Smooth muscle cell (in vitro differentiated cells): ENCODE measurements at regions not wholly inside any gene's neighbourhood (a gene's known extent, or its start where the extent isn't known, plus 50 kb on each side); places are given as distances from the start of the nearest gene placed in this dataset.

Experiments used
- DNase-seq: peaks from one replicate; lab custom pipeline; 2025; ENCODE audit not compliant: unreplicated experiment; lab: John Stamatoyannopoulos, UW
- H2AFZ ChIP-seq: fragments of 200-600 bp; sonication (generic); 2 replicates; pipeline ENCODE4 v1.6.0; 2016; ENCODE audit warnings: antibody characterized with exemption, low read depth, mild to moderate bottlenecking
- H3F3A ChIP-seq: fragments of 200-600 bp; sonication (generic); 2 replicates; pipeline ENCODE4 v1.6.0; 2017; ENCODE audit warnings: antibody characterized with exemption, low read depth
- H3K27ac ChIP-seq: fragments of 200-600 bp; sonication (generic); 2 replicates; pipeline ENCODE4 v1.5.1; 2016; ENCODE audit warnings: low read depth, mild to moderate bottlenecking
- H3K27me3 ChIP-seq: fragments of 200-600 bp; sonication (generic); 2 replicates; pipeline ENCODE4 v1.6.1; 2016; ENCODE audit warnings: low read depth, mild to moderate bottlenecking
- H3K36me3 ChIP-seq: fragments of 200-600 bp; sonication (generic); 2 replicates; pipeline ENCODE4 v1.5.1; 2016; ENCODE audit warnings: low read depth
- H3K4me1 ChIP-seq: fragments of 200-600 bp; sonication (generic); 2 replicates; pipeline ENCODE4 v1.5.1; 2016; ENCODE audit warnings: low read depth
- H3K4me2 ChIP-seq: fragments of 200-600 bp; sonication (generic); 2 replicates; pipeline ENCODE4 v1.6.0; 2016; ENCODE audit warnings: mild to moderate bottlenecking
- H3K4me3 ChIP-seq: fragments of 200-600 bp; sonication (generic); 2 replicates; pipeline ENCODE4 v1.5.1; 2016; ENCODE audit warnings: mild to moderate bottlenecking
- H3K79me2 ChIP-seq: fragments of 200-600 bp; sonication (generic); 2 replicates; pipeline ENCODE4 v1.6.0; 2016; ENCODE audit warnings: low read depth, mild to moderate bottlenecking
- H3K9ac ChIP-seq: fragments of 200-600 bp; sonication (generic); 2 replicates; pipeline ENCODE4 v1.6.0; 2016; ENCODE audit warnings: low read depth
- H3K9me3 ChIP-seq: fragments of 200-600 bp; sonication (generic); replicated peaks from 2 replicates; pipeline ENCODE4 v1.5.1; 2016; ENCODE audit warnings: low read depth
- H4K20me1 ChIP-seq: fragments of 200-600 bp; sonication (generic); 2 replicates; pipeline ENCODE4 v1.6.0; 2016; ENCODE audit warnings: low read depth
- WGBS: methylation state at CpG from one replicate; pipeline ENCODE4 v1.1.7; 2016; ENCODE audit warnings: low lambda C conversion rate; 5-methylcytosine and 5-hydroxymethylcytosine counted together
- TF ChIP-seq, protein P1 (sequence below): fragments of 200-600 bp; sonication (generic); IDR thresholded peaks from 2 replicates; pipeline ENCODE4 v1.5.1; 2017; ENCODE audit warnings: borderline replicate concordance, mild to moderate bottlenecking, antibody characterized with exemption; ENCODE audit not compliant: insufficient read depth, poor library complexity, severe bottlenecking

DNA sequence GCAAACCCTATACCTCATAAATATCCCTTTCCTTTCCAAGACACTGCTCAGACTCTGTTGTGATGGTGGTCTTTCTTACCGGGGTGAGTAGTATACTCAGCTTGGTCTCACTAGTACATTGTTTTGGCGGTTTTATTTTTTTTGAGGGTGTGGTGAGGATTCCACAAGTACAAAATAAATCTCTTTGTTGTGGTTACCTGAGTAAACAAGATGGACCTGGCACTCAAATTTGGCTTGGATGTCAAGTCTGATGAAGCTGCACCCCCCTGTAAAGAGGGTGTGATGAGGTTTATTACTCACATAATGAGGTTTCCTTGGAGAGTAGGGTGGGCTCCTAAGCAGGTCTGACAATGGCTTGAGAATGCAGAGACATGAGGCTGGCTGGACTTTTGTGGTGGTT lies 68.2 kb upstream of the KCNJ6 start:
- Histone ChIP-seq H2AFZ (no peak overlapping the region), H4K20me1 (no peaks in the 10 kb centered on the region), H3K4me3 (no peak overlapping the region), H3K9me3 (no peaks in the 10 kb centered on the region), H3K4me1 (no peaks in the 10 kb centered on the region), H3K27me3 (no peaks in the 10 kb centered on the region), H3F3A (no peaks in the 10 kb centered on the region), H3K27ac (no peak overlapping the region), H3K4me2 (no peak overlapping the region), H3K9ac (no peak overlapping the region), H3K36me3 (no peaks in the 10 kb centered on the region), H3K79me2 (no peaks in the 10 kb centered on the region)
- TF ChIP-seq, protein P1, sequence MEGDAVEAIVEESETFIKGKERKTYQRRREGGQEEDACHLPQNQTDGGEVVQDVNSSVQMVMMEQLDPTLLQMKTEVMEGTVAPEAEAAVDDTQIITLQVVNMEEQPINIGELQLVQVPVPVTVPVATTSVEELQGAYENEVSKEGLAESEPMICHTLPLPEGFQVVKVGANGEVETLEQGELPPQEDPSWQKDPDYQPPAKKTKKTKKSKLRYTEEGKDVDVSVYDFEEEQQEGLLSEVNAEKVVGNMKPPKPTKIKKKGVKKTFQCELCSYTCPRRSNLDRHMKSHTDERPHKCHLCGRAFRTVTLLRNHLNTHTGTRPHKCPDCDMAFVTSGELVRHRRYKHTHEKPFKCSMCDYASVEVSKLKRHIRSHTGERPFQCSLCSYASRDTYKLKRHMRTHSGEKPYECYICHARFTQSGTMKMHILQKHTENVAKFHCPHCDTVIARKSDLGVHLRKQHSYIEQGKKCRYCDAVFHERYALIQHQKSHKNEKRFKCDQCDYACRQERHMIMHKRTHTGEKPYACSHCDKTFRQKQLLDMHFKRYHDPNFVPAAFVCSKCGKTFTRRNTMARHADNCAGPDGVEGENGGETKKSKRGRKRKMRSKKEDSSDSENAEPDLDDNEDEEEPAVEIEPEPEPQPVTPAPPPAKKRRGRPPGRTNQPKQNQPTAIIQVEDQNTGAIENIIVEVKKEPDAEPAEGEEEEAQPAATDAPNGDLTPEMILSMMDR: no peak
- DNase-seq: no peak
- 86% methylated on average over 2 of the region's 2 CpGs for WGBS

DNA sequence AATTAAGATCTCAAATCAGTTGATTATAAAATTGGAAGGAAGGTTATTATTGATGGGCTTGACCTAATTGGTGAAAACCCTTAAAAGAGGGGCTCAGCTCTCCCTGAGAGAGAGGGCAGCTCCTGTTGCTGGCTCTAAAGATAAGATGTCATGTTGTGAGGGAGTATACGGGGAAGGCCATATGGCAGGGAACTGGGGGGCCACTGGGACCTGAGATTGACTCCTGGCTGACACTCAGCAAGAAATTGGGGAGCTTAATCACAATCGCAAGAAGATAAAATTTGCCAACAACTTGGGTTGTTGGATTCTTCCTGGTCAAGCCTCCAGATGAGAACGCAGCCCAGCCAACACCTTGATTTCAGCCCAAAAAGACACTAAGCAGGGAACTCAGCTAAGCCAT lies 69.7 kb upstream of the KCNJ6 start:
- no peaks in the 10 kb centered on the region for H3F3A ChIP-seq
- H3K9ac ChIP-seq: no peak overlapping the region
- H3K4me1 ChIP-seq: no peaks in the 10 kb centered on the region
- H3K27ac ChIP-seq: no peak overlapping the region
- H3K4me2 ChIP-seq: no peak overlapping the region
- WGBS: 93% methylated on average over 3 of the region's 3 CpGs
- TF ChIP-seq, protein P1: no peak
- H2AFZ ChIP-seq: no peak overlapping the region
- H3K79me2 ChIP-seq: no peaks in the 10 kb centered on the region
- H3K36me3 ChIP-seq: no peaks in the 10 kb centered on the region
- H3K4me3 ChIP-seq: no peak overlapping the region
- H4K20me1 ChIP-seq: no peaks in the 10 kb centered on the region
- DNase-seq: no peak
- no peaks in the 10 kb centered on the region for H3K27me3 ChIP-seq
- H3K9me3 ChIP-seq: no peaks in the 10 kb centered on the region

GRCh38 chr21:37986751-37987399 lies 70.6 kb upstream of the KCNJ6 start:
- Histone ChIP-seq H3K27me3 (no peaks in the 10 kb centered on the region), H3K4me1 (no peaks in the 10 kb centered on the region), H3K4me2 (no peak overlapping the region), H3F3A (no peaks in the 10 kb centered on the region), H4K20me1 (no peaks in the 10 kb centered on the region), H3K9ac (no peak overlapping the region), H3K36me3 (no peaks in the 10 kb centered on the region), H3K27ac (no peak overlapping the region), H3K9me3 (no peaks in the 10 kb centered on the region), H2AFZ (no peak overlapping the region), H3K79me2 (no peaks in the 10 kb centered on the region), H3K4me3 (no peak overlapping the region)
- no peak for DNase-seq
- 83% methylated on average over 5 of the region's 5 CpGs for WGBS
- TF ChIP-seq, protein P1: no peak

DNA sequence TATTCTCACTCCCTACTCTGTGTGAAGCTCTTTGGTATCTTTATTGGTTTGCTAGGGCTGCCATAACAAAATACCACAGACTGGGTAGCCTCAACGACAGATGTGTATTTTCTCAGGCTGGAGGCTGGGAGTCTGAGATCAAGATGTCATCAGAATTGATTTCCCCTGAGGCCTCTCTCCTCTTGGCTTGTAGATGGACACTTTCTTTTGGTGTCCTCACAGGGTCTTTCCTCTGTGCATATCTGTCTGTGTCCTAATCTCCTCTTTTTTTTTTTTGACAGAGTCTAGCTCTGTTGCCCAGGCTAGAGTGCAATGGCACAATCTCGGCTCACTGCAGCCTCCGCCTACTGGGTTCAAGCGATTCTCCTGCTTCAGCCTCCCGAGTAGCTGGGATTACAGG lies 71.4 kb upstream of the KCNJ6 start:
- H3K27ac ChIP-seq: no peak overlapping the region
- WGBS: 81% methylated on average over 5 of the region's 5 CpGs
- no peaks in the 10 kb centered on the region for H4K20me1 ChIP-seq
- H3K27me3 ChIP-seq: no peaks in the 10 kb centered on the region
- TF ChIP-seq, protein P1: no peak
- H3F3A ChIP-seq: no peaks in the 10 kb centered on the region
- no peak overlapping the region for H3K9ac ChIP-seq
- no peak overlapping the region for H2AFZ ChIP-seq
- no peak overlapping the region for H3K4me3 ChIP-seq
- no peaks in the 10 kb centered on the region for H3K9me3 ChIP-seq
- no peaks in the 10 kb centered on the region for H3K36me3 ChIP-seq
- H3K79me2 ChIP-seq: no peaks in the 10 kb centered on the region
- no peak for DNase-seq
- no peaks in the 10 kb centered on the region for H3K4me1 ChIP-seq
- no peak overlapping the region for H3K4me2 ChIP-seq
